Astrocyte (in vitro differentiated cells and primary cell): ENCODE measurements at regions not wholly inside any gene's neighbourhood (a gene's known extent, or its start where the extent isn't known, plus 50 kb on each side); places are given as distances from the start of the nearest gene placed in this dataset.

ENCODE experiments used
- DNase-seq: peaks from one replicate; pipeline ENCODE4 v3.0.0-alpha.2; 2010; ENCODE audit warnings: low read depth
- FAIRE-seq: peaks from 2 replicates; lab custom pipeline; 2011; peaks lifted over from hg19 to GRCh38; lab: Jason Lieb, UNC
- H2AFZ ChIP-seq: 2 replicates; pipeline ENCODE4 v1.6.0; 2012; ENCODE audit warnings: low read depth, low read length, inconsistent platforms
- H3K27ac ChIP-seq: 2 replicates; pipeline ENCODE4 v1.5.1; 2011; ENCODE audit warnings: low read depth, low read length, inconsistent platforms
- H3K27me3 ChIP-seq: 2 replicates; pipeline ENCODE4 v1.6.0; 2011; ENCODE audit warnings: low read length, inconsistent platforms; ENCODE audit not compliant: insufficient read depth
- H3K36me3 ChIP-seq: 2 replicates; pipeline ENCODE4 v1.5.1; 2011; ENCODE audit warnings: low read length, inconsistent platforms; ENCODE audit not compliant: insufficient read depth
- H3K4me1 ChIP-seq: 2 replicates; pipeline ENCODE4 v1.5.1; 2011; ENCODE audit warnings: low read length, inconsistent platforms; ENCODE audit not compliant: insufficient read depth
- H3K4me2 ChIP-seq: 2 replicates; pipeline ENCODE4 v1.6.0; 2012; ENCODE audit warnings: low read length, inconsistent platforms
- H3K4me3 ChIP-seq: 2 replicates; pipeline ENCODE4 v1.5.1; 2011; ENCODE audit warnings: low read depth, mild to moderate bottlenecking, low read length, inconsistent platforms; ENCODE audit not compliant: insufficient read depth
- H3K79me2 ChIP-seq: 2 replicates; pipeline ENCODE4 v1.6.0; 2012; ENCODE audit warnings: mild to moderate bottlenecking, low read length, inconsistent platforms; ENCODE audit not compliant: insufficient read depth
- H3K9ac ChIP-seq: 2 replicates; pipeline ENCODE4 v1.6.0; 2012; ENCODE audit warnings: mild to moderate bottlenecking, low read length, inconsistent platforms
- H3K9me3 ChIP-seq: 2 replicates; pipeline ENCODE4 v1.5.1; 2012; ENCODE audit warnings: low read depth, mild to moderate bottlenecking, low read length, inconsistent platforms; ENCODE audit not compliant: insufficient read depth
- H4K20me1 ChIP-seq: 2 replicates; pipeline ENCODE4 v1.6.0; 2012; ENCODE audit warnings: low read length, inconsistent platforms; ENCODE audit not compliant: insufficient read depth
- H3K27ac Mint-ChIP-seq: one replicate; pipeline ENCODE4 v1.8.0; 2021; ENCODE audit warnings: mild to moderate bottlenecking, mixed read lengths; ENCODE audit not compliant: unreplicated experiment
- H3K27me3 Mint-ChIP-seq: one replicate; pipeline ENCODE4 v1.8.0; 2021; ENCODE audit warnings: low read depth, mixed read lengths; ENCODE audit not compliant: unreplicated experiment
- H3K36me3 Mint-ChIP-seq: one replicate; pipeline ENCODE4 v1.8.0; 2021; ENCODE audit warnings: low read depth, mixed read lengths; ENCODE audit not compliant: unreplicated experiment
- H3K4me1 Mint-ChIP-seq: one replicate; pipeline ENCODE4 v1.8.0; 2021; ENCODE audit warnings: low read depth, mixed read lengths; ENCODE audit not compliant: unreplicated experiment
- H3K4me3 Mint-ChIP-seq: one replicate; pipeline ENCODE4 v1.8.0; 2021; ENCODE audit warnings: mild to moderate bottlenecking, moderate library complexity, mixed read lengths; ENCODE audit not compliant: unreplicated experiment
- H3K9me3 Mint-ChIP-seq: one replicate; pipeline ENCODE4 v1.8.0; 2021; ENCODE audit warnings: mild to moderate bottlenecking, mixed read lengths; ENCODE audit not compliant: unreplicated experiment
- CTCF ChIP-seq: IDR thresholded peaks from 2 replicates; pipeline ENCODE4 v1.5.1; 2011; ENCODE audit warnings: low read depth, mild to moderate bottlenecking, inconsistent platforms, low read length, moderate library complexity; ENCODE audit not compliant: insufficient read depth
- EZH2 ChIP-seq: IDR thresholded peaks from 2 replicates; pipeline ENCODE4 v1.6.1; 2012; ENCODE audit warnings: mild to moderate bottlenecking, low read length, inconsistent platforms; ENCODE audit not compliant: insufficient read depth

GRCh38 chr9:135350003-135350315 lies 129.6 kb upstream of the PPP1R26 start:
- peaks cover 3% of the 10 kb centered on the region for H3K9me3 Mint-ChIP-seq
- no peak for FAIRE-seq

GRCh38 chr9:135353935-135354334 lies 125.6 kb upstream of the PPP1R26 start:
- Histone ChIP-seq H3K4me3 (no peak overlapping the region), H3K4me2 (no peak overlapping the region), H3K9me3 (no peaks in the 10 kb centered on the region), H3K27me3 (no peaks in the 10 kb centered on the region), H3K79me2 (no peaks in the 10 kb centered on the region), H3K9ac (no peak overlapping the region), H3K36me3 (no peaks in the 10 kb centered on the region), H4K20me1 (no peaks in the 10 kb centered on the region), H3K27ac (no peak overlapping the region), H2AFZ (no peak overlapping the region), H3K4me1 (no peaks in the 10 kb centered on the region)
- DNase-seq, result no peak
- Mint-ChIP-seq H3K27ac (no peak overlapping the region), H3K36me3 (peaks cover 4% of the 10 kb centered on the region), H3K4me3 (no peak overlapping the region), H3K4me1 (no peaks in the 10 kb centered on the region), H3K27me3 (peaks cover 51% of the 10 kb centered on the region), H3K9me3 (peaks cover 3% of the 10 kb centered on the region)
- FAIRE-seq, result no peak
- TF ChIP-seq EZH2 (no peak), CTCF (no peak)

More at GRCh38 chr9:135350003-135350315, 129.6 kb upstream of the PPP1R26 start:
- H3K79me2 ChIP-seq, result no peaks in the 10 kb centered on the region
- DNase-seq, result no peak
- no peak overlapping the region for H3K27ac ChIP-seq
- TF ChIP-seq CTCF, result no peak
- TF ChIP-seq EZH2, result no peak
- Mint-ChIP-seq H3K27ac (no peak overlapping the region), H3K4me1 (no peaks in the 10 kb centered on the region), H3K27me3 (peaks cover 60% of the 10 kb centered on the region), H3K4me3 (no peak overlapping the region), H3K36me3 (peaks cover 4% of the 10 kb centered on the region)
- H4K20me1 ChIP-seq, result no peaks in the 10 kb centered on the region
- no peak overlapping the region for H3K4me3 ChIP-seq
- H3K36me3 ChIP-seq, result no peaks in the 10 kb centered on the region
- H3K4me1 ChIP-seq, result no peaks in the 10 kb centered on the region
- H2AFZ ChIP-seq, result no peak overlapping the region
- H3K9ac ChIP-seq, result no peak overlapping the region
- no peaks in the 10 kb centered on the region for H3K27me3 ChIP-seq
- no peak overlapping the region for H3K4me2 ChIP-seq
- H3K9me3 ChIP-seq, result no peaks in the 10 kb centered on the region

DNA sequence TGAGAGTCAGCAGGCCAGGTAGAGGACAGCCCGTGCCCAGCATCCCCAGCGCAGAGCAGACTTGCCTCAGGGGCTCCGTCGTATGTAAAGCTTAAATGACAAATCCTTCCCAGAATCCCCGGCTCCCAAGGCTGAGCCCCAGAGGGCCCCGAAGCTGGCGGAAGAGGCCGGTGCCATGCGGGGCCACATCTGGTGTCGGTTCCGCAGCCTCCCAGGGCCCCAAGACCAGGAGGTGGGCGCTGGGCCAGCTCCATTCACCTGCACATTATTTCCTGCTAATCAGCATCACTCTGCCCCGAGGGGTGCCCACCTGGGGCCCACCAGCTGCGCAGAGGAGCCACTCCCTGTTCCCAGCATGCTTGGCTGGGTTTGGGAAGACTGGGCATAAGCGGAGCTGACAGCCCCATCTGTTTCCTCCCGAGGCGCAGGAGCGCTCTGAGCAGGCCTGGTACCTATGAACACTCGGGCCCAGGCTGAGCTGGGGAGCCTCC lies 124.0 kb upstream of the PPP1R26 start:
- DNase-seq (no peak), FAIRE-seq (no peak)
- Histone ChIP-seq H3K27ac (no peak overlapping the region), H3K27me3 (no peaks in the 10 kb centered on the region), H2AFZ (no peak overlapping the region), H4K20me1 (no peaks in the 10 kb centered on the region), H3K4me2 (no peak overlapping the region), H3K36me3 (no peaks in the 10 kb centered on the region), H3K9ac (no peak overlapping the region), H3K4me3 (no peak overlapping the region), H3K4me1 (no peaks in the 10 kb centered on the region), H3K79me2 (no peaks in the 10 kb centered on the region), H3K9me3 (no peaks in the 10 kb centered on the region)
- H3K27ac Mint-ChIP-seq, result no peak overlapping the region
- no peak for TF ChIP-seq EZH2
- TF ChIP-seq CTCF, result no peak
- H3K4me1 Mint-ChIP-seq, result no peaks in the 10 kb centered on the region
- peaks cover 35% of the 10 kb centered on the region for H3K27me3 Mint-ChIP-seq
- no peak overlapping the region for H3K4me3 Mint-ChIP-seq
- H3K9me3 Mint-ChIP-seq, result peaks cover 3% of the 10 kb centered on the region
- peaks cover 4% of the 10 kb centered on the region for H3K36me3 Mint-ChIP-seq
